Sigmoid colon (tissue), 3 donors: ENCODE measurements at regions not wholly inside any gene's neighbourhood (a gene's known extent, or its start where the extent isn't known, plus 50 kb on each side); places are given as distances from the start of the nearest gene placed in this dataset.

Experiments used
- POLR2A ChIP-seq, 2 donors: fragments of 450-650 bp; IDR thresholded peaks; one replicate each; pipeline ENCODE4 v1.6.1; 2016; ENCODE audit warnings: antibody characterized with exemption in 2 of 2, mild to moderate bottlenecking in 2 of 2, moderate library complexity in 2 of 2
- TF ChIP-seq, protein P1 (sequence below), 4 experiments: fragments of 450-650 bp in 3 of 4; fragments of 200-600 bp in 1 of 4; IDR thresholded peaks; one replicate each; pipeline ENCODE4 v1.5.1; 2016 to 2019; ENCODE audit warnings: antibody characterized with exemption in 4 of 4, mild to moderate bottlenecking in 3 of 4, moderate library complexity in 2 of 4

DNA sequence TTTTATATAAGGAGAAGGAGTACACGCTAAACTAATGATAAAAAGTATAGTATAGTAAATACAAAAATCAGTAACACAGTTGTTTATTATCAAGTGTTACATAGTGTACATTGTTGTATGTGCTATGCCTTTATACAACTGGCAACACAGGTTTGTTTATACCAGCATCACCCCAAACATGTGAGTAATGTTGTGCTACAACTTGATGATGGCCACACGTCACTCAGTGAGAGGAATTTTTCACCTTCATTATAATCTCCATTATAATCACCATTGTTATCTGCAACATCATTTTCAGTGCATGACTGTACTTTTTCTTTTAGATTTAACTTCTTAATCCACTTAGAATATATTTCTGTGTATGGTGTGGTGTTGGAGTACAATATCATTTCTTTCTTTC is 204.0 kb upstream of the CTNNB1 start:
- TF ChIP-seq, protein P1, sequence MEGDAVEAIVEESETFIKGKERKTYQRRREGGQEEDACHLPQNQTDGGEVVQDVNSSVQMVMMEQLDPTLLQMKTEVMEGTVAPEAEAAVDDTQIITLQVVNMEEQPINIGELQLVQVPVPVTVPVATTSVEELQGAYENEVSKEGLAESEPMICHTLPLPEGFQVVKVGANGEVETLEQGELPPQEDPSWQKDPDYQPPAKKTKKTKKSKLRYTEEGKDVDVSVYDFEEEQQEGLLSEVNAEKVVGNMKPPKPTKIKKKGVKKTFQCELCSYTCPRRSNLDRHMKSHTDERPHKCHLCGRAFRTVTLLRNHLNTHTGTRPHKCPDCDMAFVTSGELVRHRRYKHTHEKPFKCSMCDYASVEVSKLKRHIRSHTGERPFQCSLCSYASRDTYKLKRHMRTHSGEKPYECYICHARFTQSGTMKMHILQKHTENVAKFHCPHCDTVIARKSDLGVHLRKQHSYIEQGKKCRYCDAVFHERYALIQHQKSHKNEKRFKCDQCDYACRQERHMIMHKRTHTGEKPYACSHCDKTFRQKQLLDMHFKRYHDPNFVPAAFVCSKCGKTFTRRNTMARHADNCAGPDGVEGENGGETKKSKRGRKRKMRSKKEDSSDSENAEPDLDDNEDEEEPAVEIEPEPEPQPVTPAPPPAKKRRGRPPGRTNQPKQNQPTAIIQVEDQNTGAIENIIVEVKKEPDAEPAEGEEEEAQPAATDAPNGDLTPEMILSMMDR (IDR thresholded peaks at IDR 0.05), result no peak
- TF ChIP-seq POLR2A (IDR thresholded peaks at IDR 0.05), result no peak
